Caco-2 (cell line): ENCODE measurements at regions not wholly inside any gene's neighbourhood (a gene's known extent, or its start where the extent isn't known, plus 50 kb on each side); places are given as distances from the start of the nearest gene placed in this dataset.

Experiments
- BruUV-seq: library from RNA; stranded (reverse); fragments of 400-500 nt; replicated peaks from 2 replicates; lab custom pipeline; 2021; lab: Mats Ljungman, UMichigan
- CTCF ChIA-PET: fragments of 300-600 bp; sonication (Branson Sonifier 250); formaldehyde crosslinking; loops from one replicate; lab custom pipeline; 2022; ENCODE audit warnings: antibody characterized with exemption; lab: Charles Lee
- POLR2A ChIA-PET: fragments of 300-600 bp; sonication (Branson Sonifier 250); formaldehyde crosslinking; loops from one replicate; lab custom pipeline; 2022; ENCODE audit warnings: antibody characterized with exemption; lab: Charles Lee
- DNase-seq, 2 experiments: peaks; one replicate each; pipeline versions ENCODE4 v3.0.0 to v3.0.0-alpha.2; 2020 to 2022
- H3K27me3 ChIP-seq: replicated peaks from 2 replicates; pipeline ENCODE4 v1.6.0; 2011; ENCODE audit warnings: low read length; ENCODE audit not compliant: control insufficient read depth, insufficient read depth
- H3K36me3 ChIP-seq: 2 replicates; pipeline ENCODE4 v1.5.1; 2011; ENCODE audit warnings: low read length; ENCODE audit not compliant: control insufficient read depth, insufficient read depth
- H3K4me1 ChIP-seq: fragments of 250-450 bp; sonication (Bioruptor Pico); 2 replicates; pipeline ENCODE4 v1.5.1; 2020; ENCODE audit warnings: mild to moderate bottlenecking
- H3K4me3 ChIP-seq: 2 replicates; pipeline ENCODE4 v1.5.1; 2011; ENCODE audit warnings: low read depth, mild to moderate bottlenecking, control low read depth, low read length
- H3K9me3 ChIP-seq: fragments of 250-450 bp; sonication (Bioruptor Pico); 2 replicates; pipeline ENCODE4 v1.5.1; 2020; ENCODE audit warnings: mild to moderate bottlenecking, moderate library complexity
- H3K27ac Mint-ChIP-seq: one replicate; pipeline ENCODE4 v1.8.0; 2022; ENCODE audit warnings: mixed read lengths; ENCODE audit not compliant: unreplicated experiment
- H3K27me3 Mint-ChIP-seq: one replicate; pipeline ENCODE4 v1.8.0; 2022; ENCODE audit warnings: mixed read lengths; ENCODE audit not compliant: insufficient read depth, unreplicated experiment
- H3K36me3 Mint-ChIP-seq: one replicate; pipeline ENCODE4 v1.8.0; 2022; ENCODE audit warnings: mild to moderate bottlenecking, mixed read lengths; ENCODE audit not compliant: insufficient read depth, unreplicated experiment
- H3K4me1 Mint-ChIP-seq: one replicate; pipeline ENCODE4 v1.8.0; 2022; ENCODE audit warnings: low read depth, mixed read lengths; ENCODE audit not compliant: unreplicated experiment
- H3K4me3 Mint-ChIP-seq: one replicate; pipeline ENCODE4 v1.8.0; 2022; ENCODE audit warnings: mild to moderate bottlenecking, moderate library complexity, mixed read lengths; ENCODE audit not compliant: unreplicated experiment
- H3K9me3 Mint-ChIP-seq: one replicate; pipeline ENCODE4 v1.8.0; 2022; ENCODE audit warnings: mixed read lengths; ENCODE audit not compliant: unreplicated experiment
- CTCF ChIP-seq, 2 experiments: fragments of 200-600 bp in 1 of 2; IDR thresholded peaks; 1 replicate in 1 of 2; 2 replicates in 1 of 2; pipeline versions ENCODE4 v1.5.1 to v1.8.0; 2011 to 2022; ENCODE audit warnings: antibody characterized with exemption in 1 of 2, control low read depth in 1 of 2, inconsistent platforms in 1 of 2, low read depth in 1 of 2, low read length in 1 of 2, mild to moderate bottlenecking in 1 of 2, moderate library complexity in 1 of 2; ENCODE audit not compliant: insufficient read depth in 1 of 2, severe bottlenecking in 1 of 2, unreplicated experiment in 1 of 2
- intact Hi-C: fragments of 100-400 bp; cut with micrococcal nuclease; formaldehyde crosslinking; loops from one replicate; pipeline ENCODE4 v1.10.0; 2022; ENCODE audit not compliant: unreplicated experiment

GRCh38 chr2:43057742-43058725 is 168.4 kb downstream of the ZFP36L2 start:
- Mint-ChIP-seq H3K27me3 (no peaks in the 10 kb centered on the region), H3K36me3 (no peaks in the 10 kb centered on the region), H3K9me3 (peaks cover 23% of the 10 kb centered on the region), H3K4me1 (peaks cover 16% of the 10 kb centered on the region), H3K27ac (no peak overlapping the region), H3K4me3 (no peak overlapping the region)
- intact Hi-C loops, result no loop called here
- Histone ChIP-seq H3K4me1 (peaks cover 10% of the 10 kb centered on the region), H3K27me3 (no peaks in the 10 kb centered on the region), H3K4me3 (no peak overlapping the region), H3K9me3 (peaks cover 7% of the 10 kb centered on the region; the same call in 1 of the 2 replicates), H3K36me3 (no peaks in the 10 kb centered on the region)
- DNase-seq, result no peak
- no TSS peak for BruUV-seq
- CTCF ChIA-PET, result no interaction called here
- no peak for TF ChIP-seq CTCF (IDR thresholded peaks at IDR 0.05; ENCODE audit: insufficient read depth in 1 of 2, low read depth in 1 of 2, low read length in 1 of 2, severe bottlenecking in 1 of 2, unreplicated experiment in 1 of 2)
- POLR2A ChIA-PET, result no interaction called here

GRCh38 chr2:43057026-43057741 is 169.2 kb downstream of the ZFP36L2 start:
- intact Hi-C loops, result no loop called here
- POLR2A ChIA-PET, result no interaction called here
- DNase-seq, result no peak
- Mint-ChIP-seq H3K36me3 (no peaks in the 10 kb centered on the region), H3K4me3 (no peak overlapping the region), H3K9me3 (peaks cover 20% of the 10 kb centered on the region), H3K27ac (no peak overlapping the region), H3K4me1 (peaks cover 24% of the 10 kb centered on the region), H3K27me3 (no peaks in the 10 kb centered on the region)
- Histone ChIP-seq H3K36me3 (no peaks in the 10 kb centered on the region), H3K27me3 (no peaks in the 10 kb centered on the region), H3K9me3 (peaks cover 6% of the 10 kb centered on the region; the same call in 1 of the 2 replicates), H3K4me1 (peaks cover 16% of the 10 kb centered on the region), H3K4me3 (no peak overlapping the region)
- TF ChIP-seq CTCF (IDR thresholded peaks at IDR 0.05; ENCODE audit: insufficient read depth in 1 of 2, low read depth in 1 of 2, low read length in 1 of 2, severe bottlenecking in 1 of 2, unreplicated experiment in 1 of 2), result no peak
- CTCF ChIA-PET, result no interaction called here
- no TSS peak for BruUV-seq

- Mint-ChIP-seq H3K4me3 (no peak overlapping the region), H3K9me3 (peaks cover 8% of the 10 kb centered on the region), H3K4me1 (peaks cover 31% of the 10 kb centered on the region), H3K27me3 (no peaks in the 10 kb centered on the region), H3K36me3 (no peaks in the 10 kb centered on the region), H3K27ac (no peak overlapping the region)
- ChIA-PET CTCF (no interaction called here), POLR2A (no interaction called here)
- no peak for DNase-seq
- no peaks in the 10 kb centered on the region for H3K9me3 ChIP-seq
- H3K4me1 ChIP-seq, result peaks cover 24% of the 10 kb centered on the region
- no peak for TF ChIP-seq CTCF (IDR thresholded peaks at IDR 0.05; ENCODE audit: insufficient read depth in 1 of 2, low read depth in 1 of 2, low read length in 1 of 2, severe bottlenecking in 1 of 2, unreplicated experiment in 1 of 2)
- intact Hi-C loops, result no loop called here
- no peaks in the 10 kb centered on the region for H3K27me3 ChIP-seq
- H3K36me3 ChIP-seq, result no peaks in the 10 kb centered on the region
- no TSS peak for BruUV-seq
- no peak overlapping the region for H3K4me3 ChIP-seq
Measured at GRCh38 chr2:43055985-43056384, 170.4 kb downstream of the ZFP36L2 start.
